Thyroid gland (tissue), 4 donors: ENCODE measurements at regions not wholly inside any gene's neighbourhood (a gene's known extent, or its start where the extent isn't known, plus 50 kb on each side); places are given as distances from the start of the nearest gene placed in this dataset.

Experiments
- POLR2A ChIP-seq, 2 donors: fragments of 450-650 bp; IDR thresholded peaks; one replicate each; pipeline ENCODE4 v1.6.1; 2017; ENCODE audit warnings: antibody characterized with exemption in 2 of 2, mild to moderate bottlenecking in 2 of 2, moderate library complexity in 1 of 2
- TF ChIP-seq, protein P1 (sequence below), 6 experiments: fragments of 200-600 bp in 3 of 6; fragments of 450-650 bp in 3 of 6; sonication (generic) in 3 of 6; IDR thresholded peaks; one replicate each; pipeline ENCODE4 v1.5.1; 2016 to 2019; ENCODE audit warnings: antibody characterized with exemption in 6 of 6, mild to moderate bottlenecking in 2 of 6, inconsistent platforms in 1 of 6, moderate library complexity in 1 of 6

DNA sequence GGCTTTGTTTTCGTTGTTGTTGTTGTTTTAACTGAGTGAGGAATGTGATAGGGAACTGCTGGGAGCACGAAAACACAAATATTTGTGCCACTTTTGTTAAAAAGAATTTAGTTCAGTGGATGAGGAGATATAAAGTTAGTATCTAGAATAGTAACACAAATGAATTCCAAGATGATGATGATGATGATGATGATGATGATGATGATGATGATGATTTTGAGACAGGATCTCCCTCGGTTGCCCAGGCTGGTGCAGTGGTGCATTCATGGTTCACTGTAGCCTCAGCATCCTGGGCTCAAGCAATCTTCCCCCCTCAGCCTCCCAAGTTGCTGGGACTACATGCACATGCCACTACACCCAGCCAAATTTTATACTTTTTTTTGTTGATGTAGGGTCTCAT, 223.7 kb downstream of the DSEL start:
- TF ChIP-seq, protein P1, sequence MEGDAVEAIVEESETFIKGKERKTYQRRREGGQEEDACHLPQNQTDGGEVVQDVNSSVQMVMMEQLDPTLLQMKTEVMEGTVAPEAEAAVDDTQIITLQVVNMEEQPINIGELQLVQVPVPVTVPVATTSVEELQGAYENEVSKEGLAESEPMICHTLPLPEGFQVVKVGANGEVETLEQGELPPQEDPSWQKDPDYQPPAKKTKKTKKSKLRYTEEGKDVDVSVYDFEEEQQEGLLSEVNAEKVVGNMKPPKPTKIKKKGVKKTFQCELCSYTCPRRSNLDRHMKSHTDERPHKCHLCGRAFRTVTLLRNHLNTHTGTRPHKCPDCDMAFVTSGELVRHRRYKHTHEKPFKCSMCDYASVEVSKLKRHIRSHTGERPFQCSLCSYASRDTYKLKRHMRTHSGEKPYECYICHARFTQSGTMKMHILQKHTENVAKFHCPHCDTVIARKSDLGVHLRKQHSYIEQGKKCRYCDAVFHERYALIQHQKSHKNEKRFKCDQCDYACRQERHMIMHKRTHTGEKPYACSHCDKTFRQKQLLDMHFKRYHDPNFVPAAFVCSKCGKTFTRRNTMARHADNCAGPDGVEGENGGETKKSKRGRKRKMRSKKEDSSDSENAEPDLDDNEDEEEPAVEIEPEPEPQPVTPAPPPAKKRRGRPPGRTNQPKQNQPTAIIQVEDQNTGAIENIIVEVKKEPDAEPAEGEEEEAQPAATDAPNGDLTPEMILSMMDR (IDR thresholded peaks at IDR 0.05): no peak
- TF ChIP-seq POLR2A (IDR thresholded peaks at IDR 0.05): no peak
